H9 (cell line): ENCODE measurements at regions not wholly inside any gene's neighbourhood (a gene's known extent, or its start where the extent isn't known, plus 50 kb on each side); places are given as distances from the start of the nearest gene placed in this dataset.

Source experiments
- DNase-seq: peaks from one replicate; pipeline ENCODE4 v3.0.0-alpha.2; 2017
- H2AFZ ChIP-seq: one replicate; pipeline ENCODE4 v1.6.1; 2013; ENCODE audit warnings: mild to moderate bottlenecking, low read length, control low read depth, moderate library complexity
- H2AK5ac ChIP-seq: 2 replicates; pipeline ENCODE4 v1.6.1; 2013; ENCODE audit warnings: low read length, control low read depth, mixed read lengths; ENCODE audit not compliant: insufficient read length
- H2BK120ac ChIP-seq: one replicate; pipeline ENCODE4 v1.6.1; 2013; ENCODE audit warnings: low read depth, mild to moderate bottlenecking, low read length, control low read depth, inconsistent platforms; ENCODE audit not compliant: poor library complexity, severe bottlenecking
- H2BK12ac ChIP-seq: 2 replicates; pipeline ENCODE4 v1.6.1; 2013; ENCODE audit warnings: low read length, control low read depth, mixed read lengths, low read depth; ENCODE audit not compliant: insufficient read length
- H2BK15ac ChIP-seq: 2 replicates; pipeline ENCODE4 v1.6.1; 2013; ENCODE audit warnings: low read depth, low read length, control low read depth
- H2BK20ac ChIP-seq: one replicate; pipeline ENCODE4 v1.6.1; 2013; ENCODE audit warnings: low read depth, mild to moderate bottlenecking, low read length, control low read depth, inconsistent platforms; ENCODE audit not compliant: poor library complexity, severe bottlenecking
- H2BK5ac ChIP-seq: 2 replicates; pipeline ENCODE4 v1.6.1; 2013; ENCODE audit warnings: low read length, control low read depth, mixed read lengths; ENCODE audit not compliant: insufficient read length
- H3K14ac ChIP-seq: 2 replicates; pipeline ENCODE4 v1.6.1; 2013; ENCODE audit warnings: low read length, control low read depth; ENCODE audit not compliant: insufficient read depth
- H3K18ac ChIP-seq: 2 replicates; pipeline ENCODE4 v1.6.1; 2013; ENCODE audit warnings: low read depth, mild to moderate bottlenecking, mixed read lengths, low read length, control low read depth; ENCODE audit not compliant: insufficient read length
- H3K23ac ChIP-seq: 2 replicates; pipeline ENCODE4 v1.6.1; 2013; ENCODE audit warnings: low read length, control low read depth, mixed read lengths, low read depth; ENCODE audit not compliant: insufficient read length
- H3K23me2 ChIP-seq: 2 replicates; pipeline ENCODE4 v1.6.1; 2013; ENCODE audit warnings: low read depth, mild to moderate bottlenecking, mixed read lengths, low read length, control low read depth; ENCODE audit not compliant: insufficient read length, poor library complexity, severe bottlenecking
- H3K27ac ChIP-seq: 2 replicates; pipeline ENCODE4 v1.5.1; 2013; ENCODE audit warnings: low read length, control low read depth, mixed read lengths, low read depth; ENCODE audit not compliant: insufficient read length
- H3K27me3 ChIP-seq: 2 replicates; pipeline ENCODE4 v1.6.1; 2013; ENCODE audit warnings: low read length, control low read depth, inconsistent platforms; ENCODE audit not compliant: insufficient read depth
- H3K4ac ChIP-seq: 2 replicates; pipeline ENCODE4 v1.6.1; 2013; ENCODE audit warnings: low read depth, mild to moderate bottlenecking, control low read depth, inconsistent platforms, low read length, moderate library complexity
- H3K4me1 ChIP-seq: 2 replicates; pipeline ENCODE4 v1.6.1; 2013; ENCODE audit warnings: low read length, control low read depth, inconsistent platforms; ENCODE audit not compliant: insufficient read depth
- H3K4me2 ChIP-seq: 2 replicates; pipeline ENCODE4 v1.6.1; 2013; ENCODE audit warnings: low read length, control low read depth, mixed read lengths; ENCODE audit not compliant: insufficient read length, insufficient read depth
- H3K56ac ChIP-seq: 2 replicates; pipeline ENCODE4 v1.6.1; 2013; ENCODE audit warnings: low read depth, mild to moderate bottlenecking, mixed read lengths, low read length, control low read depth; ENCODE audit not compliant: insufficient read length
- H3K79me1 ChIP-seq: 2 replicates; pipeline ENCODE4 v1.6.1; 2013; ENCODE audit warnings: low read depth, mild to moderate bottlenecking, moderate library complexity, low read length, control low read depth, inconsistent platforms; ENCODE audit not compliant: insufficient read depth, poor library complexity, severe bottlenecking
- H3K79me2 ChIP-seq: 2 replicates; pipeline ENCODE4 v1.6.1; 2013; ENCODE audit warnings: low read length, control low read depth, inconsistent platforms; ENCODE audit not compliant: insufficient read depth
- H3K9ac ChIP-seq: 2 replicates; pipeline ENCODE4 v1.6.1; 2013; ENCODE audit warnings: low read length, control low read depth, mixed read lengths; ENCODE audit not compliant: insufficient read length; ENCODE audit errors: extremely low read depth
- H3K9me3 ChIP-seq: one replicate; pipeline ENCODE4 v1.6.1; 2013; ENCODE audit warnings: low read depth, low read length, inconsistent platforms; ENCODE audit not compliant: control insufficient read depth
- H3T11ph ChIP-seq: one replicate; pipeline ENCODE4 v1.6.1; 2013; ENCODE audit warnings: mild to moderate bottlenecking, low read length, control low read depth, inconsistent platforms
- H4K20me1 ChIP-seq: one replicate; pipeline ENCODE4 v1.6.1; 2013; ENCODE audit not compliant: control insufficient read depth, insufficient read length, insufficient read depth
- H4K5ac ChIP-seq: 2 replicates; pipeline ENCODE4 v1.6.1; 2013; ENCODE audit warnings: low read depth, mild to moderate bottlenecking, mixed read lengths, low read length, control low read depth; ENCODE audit not compliant: insufficient read length
- H4K8ac ChIP-seq: replicated peaks from 2 replicates; pipeline ENCODE4 v1.6.1; 2013; ENCODE audit warnings: low read length, control low read depth, mixed read lengths, low read depth; ENCODE audit not compliant: insufficient read length
- H4K91ac ChIP-seq: 2 replicates; pipeline ENCODE4 v1.6.1; 2013; ENCODE audit warnings: low read depth, mild to moderate bottlenecking, moderate library complexity, mixed read lengths, low read length, control low read depth; ENCODE audit not compliant: insufficient read length
- H3K27ac Mint-ChIP-seq, 3 experiments: 2 replicates in 2 of 3; 3 replicates in 1 of 3; pipeline ENCODE4 v1.8.0; 2020 to 2021; ENCODE audit warnings: mixed read lengths in 3 of 3, mild to moderate bottlenecking in 1 of 3, moderate library complexity in 1 of 3
- H3K27me3 Mint-ChIP-seq: 2 replicates; pipeline ENCODE4 v1.8.0; 2021; ENCODE audit warnings: low read depth, mild to moderate bottlenecking, moderate library complexity, mixed read lengths
- H3K36me3 Mint-ChIP-seq, 3 experiments: 2 replicates in 2 of 3; 3 replicates in 1 of 3; pipeline ENCODE4 v1.8.0; 2020 to 2021; ENCODE audit warnings: low read depth in 3 of 3, mixed read lengths in 3 of 3; ENCODE audit not compliant: insufficient read depth in 1 of 3
- H3K4me1 Mint-ChIP-seq, 2 experiments: 2 replicates each; pipeline ENCODE4 v1.8.0; 2020; ENCODE audit warnings: mixed read lengths in 2 of 2
- H3K4me3 Mint-ChIP-seq, 2 experiments: 2 replicates in 1 of 2; 3 replicates in 1 of 2; pipeline ENCODE4 v1.8.0; 2020 to 2021; ENCODE audit warnings: mild to moderate bottlenecking in 2 of 2, mixed read lengths in 2 of 2, moderate library complexity in 1 of 2
- H3K9me3 Mint-ChIP-seq, 2 experiments: 2 replicates in 1 of 2; 3 replicates in 1 of 2; pipeline ENCODE4 v1.8.0; 2020; ENCODE audit warnings: mild to moderate bottlenecking in 2 of 2, mixed read lengths in 2 of 2, moderate library complexity in 1 of 2
- WGBS: extraction: QIAGEN DNeasy Blood & Tissue Kit; methylation state at CpG from one replicate; pipeline ENCODE4 v1.1.7; 2013; ENCODE audit warnings: missing lambda C conversion rate, low lambda C conversion rate, mixed read lengths; ENCODE audit not compliant: insufficient read length; ENCODE audit errors: extremely low coverage; 5-methylcytosine and 5-hydroxymethylcytosine counted together
- TF ChIP-seq, protein P1 (sequence below): fragments of 200-600 bp; sonication (generic); conservative IDR thresholded peaks from 3 replicates; pipeline ENCODE4 v1.8.0; 2021; ENCODE audit warnings: antibody characterized with exemption, mild to moderate bottlenecking

GRCh38 chr17:31688701-31689100 is 170.3 kb downstream of the COPRS start:
- Mint-ChIP-seq H3K27me3 (no peaks in the 10 kb centered on the region; the same call in none of the 2 replicates), H3K36me3 (no peaks in the 10 kb centered on the region), H3K4me3 (no peak overlapping the region), H3K9me3 (no peaks in the 10 kb centered on the region), H3K27ac (no peak overlapping the region), H3K4me1 (peaks cover 3 to 9% of the 10 kb centered on the region in 2 experiments; a peak in 3 of 4 replicates)
- Histone ChIP-seq H2BK20ac (no peak overlapping the region), H4K5ac (no peak overlapping the region), H2AK5ac (no peak overlapping the region), H2AFZ (no peak overlapping the region), H3K23me2 (no peaks in the 10 kb centered on the region), H3K4me1 (no peaks in the 10 kb centered on the region), H3K27ac (no peak overlapping the region), H3K79me2 (no peaks in the 10 kb centered on the region), H3K9me3 (no peaks in the 10 kb centered on the region), H3K23ac (no peak overlapping the region), H2BK15ac (no peak overlapping the region), H3K4ac (no peak overlapping the region), H3K18ac (no peak overlapping the region), H4K8ac (no peak overlapping the region), H4K20me1 (no peaks in the 10 kb centered on the region), H3K9ac (no peak overlapping the region), H2BK12ac (no peak overlapping the region), H3K4me2 (no peak overlapping the region), H3T11ph (no peak overlapping the region), H3K56ac (no peak overlapping the region), H3K79me1 (no peaks in the 10 kb centered on the region), H2BK120ac (no peak overlapping the region), H3K14ac (no peak overlapping the region), H2BK5ac (no peak overlapping the region), H4K91ac (no peak overlapping the region), H3K27me3 (no peaks in the 10 kb centered on the region)
- DNase-seq: no peak
- TF ChIP-seq, protein P1, sequence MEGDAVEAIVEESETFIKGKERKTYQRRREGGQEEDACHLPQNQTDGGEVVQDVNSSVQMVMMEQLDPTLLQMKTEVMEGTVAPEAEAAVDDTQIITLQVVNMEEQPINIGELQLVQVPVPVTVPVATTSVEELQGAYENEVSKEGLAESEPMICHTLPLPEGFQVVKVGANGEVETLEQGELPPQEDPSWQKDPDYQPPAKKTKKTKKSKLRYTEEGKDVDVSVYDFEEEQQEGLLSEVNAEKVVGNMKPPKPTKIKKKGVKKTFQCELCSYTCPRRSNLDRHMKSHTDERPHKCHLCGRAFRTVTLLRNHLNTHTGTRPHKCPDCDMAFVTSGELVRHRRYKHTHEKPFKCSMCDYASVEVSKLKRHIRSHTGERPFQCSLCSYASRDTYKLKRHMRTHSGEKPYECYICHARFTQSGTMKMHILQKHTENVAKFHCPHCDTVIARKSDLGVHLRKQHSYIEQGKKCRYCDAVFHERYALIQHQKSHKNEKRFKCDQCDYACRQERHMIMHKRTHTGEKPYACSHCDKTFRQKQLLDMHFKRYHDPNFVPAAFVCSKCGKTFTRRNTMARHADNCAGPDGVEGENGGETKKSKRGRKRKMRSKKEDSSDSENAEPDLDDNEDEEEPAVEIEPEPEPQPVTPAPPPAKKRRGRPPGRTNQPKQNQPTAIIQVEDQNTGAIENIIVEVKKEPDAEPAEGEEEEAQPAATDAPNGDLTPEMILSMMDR: no peak
- WGBS: no CpG with 5 or more reads among the region's 1 CpG
